CD8-positive, alpha-beta memory T cell (primary cell): ENCODE measurements at regions not wholly inside any gene's neighbourhood (a gene's known extent, or its start where the extent isn't known, plus 50 kb on each side); places are given as distances from the start of the nearest gene placed in this dataset.

Source experiments
- CTCF ChIA-PET: fragments of 350-600 bp; sonication (Branson Sonifier 250); formaldehyde crosslinking; loops from one replicate; lab custom pipeline; 2021; ENCODE audit warnings: antibody characterized with exemption; lab: Charles Lee
- POLR2A ChIA-PET: fragments of 350-600 bp; sonication (Branson Sonifier 250); formaldehyde crosslinking; loops from one replicate; lab custom pipeline; 2021; ENCODE audit warnings: antibody characterized with exemption; lab: Charles Lee
- DNase-seq, 5 donors: peaks; one replicate each; pipeline versions ENCODE4 v3.0.0 to v3.0.0-alpha.2; 2020 to 2022; ENCODE audit warnings: mixed read lengths in 1 of 5
- H3K27ac ChIP-seq: one replicate; pipeline ENCODE4 v1.7.0; 2013; ENCODE audit warnings: low read depth, mild to moderate bottlenecking, low read length, moderate library complexity
- H3K27me3 ChIP-seq: 2 replicates; pipeline ENCODE4 v1.7.0; 2013; ENCODE audit warnings: low read length, mild to moderate bottlenecking; ENCODE audit not compliant: insufficient read depth, poor library complexity, severe bottlenecking
- H3K36me3 ChIP-seq: 2 replicates; pipeline ENCODE4 v1.7.0; 2013; ENCODE audit warnings: mild to moderate bottlenecking, low read length, moderate library complexity; ENCODE audit not compliant: insufficient read depth
- H3K4me1 ChIP-seq: 2 replicates; pipeline ENCODE4 v1.7.0; 2013; ENCODE audit warnings: mild to moderate bottlenecking, low read length, moderate library complexity; ENCODE audit not compliant: insufficient read depth
- H3K4me3 ChIP-seq: 2 replicates; pipeline ENCODE4 v1.7.0; 2013; ENCODE audit warnings: mild to moderate bottlenecking, low read length
- H3K9me3 ChIP-seq: 2 replicates; pipeline ENCODE4 v1.7.0; 2013; ENCODE audit warnings: mild to moderate bottlenecking, low read length
- H3K27ac Mint-ChIP-seq, 8 donors: one replicate each; pipeline ENCODE4 v1.8.0; 2020 to 2021; ENCODE audit warnings: mixed read lengths in 8 of 8, mild to moderate bottlenecking in 6 of 8, inconsistent platforms in 3 of 8, moderate library complexity in 3 of 8
- H3K27me3 Mint-ChIP-seq, 2 donors: one replicate each; pipeline ENCODE4 v1.8.0; 2020 to 2021; ENCODE audit warnings: mixed read lengths in 2 of 2, mild to moderate bottlenecking in 1 of 2, moderate library complexity in 1 of 2
- H3K36me3 Mint-ChIP-seq, 3 donors: one replicate each; pipeline ENCODE4 v1.8.0; 2020 to 2021; ENCODE audit warnings: mixed read lengths in 3 of 3, inconsistent platforms in 1 of 3, mild to moderate bottlenecking in 1 of 3
- H3K4me1 Mint-ChIP-seq, 3 donors: one replicate each; pipeline ENCODE4 v1.8.0; 2020 to 2021; ENCODE audit warnings: mixed read lengths in 3 of 3, inconsistent platforms in 1 of 3, mild to moderate bottlenecking in 1 of 3
- H3K4me3 Mint-ChIP-seq, 7 donors: one replicate each; pipeline ENCODE4 v1.8.0; 2020 to 2021; ENCODE audit warnings: mixed read lengths in 7 of 7, mild to moderate bottlenecking in 6 of 7, moderate library complexity in 4 of 7, inconsistent platforms in 2 of 7
- H3K9me3 Mint-ChIP-seq, 5 donors: one replicate each; pipeline ENCODE4 v1.8.0; 2020 to 2022; ENCODE audit warnings: mixed read lengths in 5 of 5, mild to moderate bottlenecking in 3 of 5, moderate library complexity in 2 of 5, inconsistent platforms in 1 of 5

GRCh38 chr20:63106765-63107448 is 100.1 kb upstream of the BHLHE23 start:
- peaks cover 0 to 7% (median 6%) of the 10 kb centered on the region in 3 donors for H3K36me3 Mint-ChIP-seq
- DNase-seq: peak in 1 of 5 donors; percentile 24
- H3K9me3 ChIP-seq: no peaks in the 10 kb centered on the region
- POLR2A ChIA-PET: no interaction called here
- no peak overlapping the region for H3K27ac ChIP-seq
- H3K27me3 ChIP-seq: no peaks in the 10 kb centered on the region
- no peak overlapping the region for H3K27ac Mint-ChIP-seq
- H3K4me3 ChIP-seq: no peak overlapping the region
- no peaks in the 10 kb centered on the region for H3K36me3 ChIP-seq
- CTCF ChIA-PET: no interaction called here
- peaks cover 2 to 16% (median 9%) of the 10 kb centered on the region in 5 donors for H3K9me3 Mint-ChIP-seq
- peaks cover 2 to 4% of the 10 kb centered on the region in 2 donors for H3K27me3 Mint-ChIP-seq
- H3K4me1 Mint-ChIP-seq: peaks cover 0 to 4% (median 3%) of the 10 kb centered on the region in 3 donors
- H3K4me1 ChIP-seq: no peaks in the 10 kb centered on the region
- no peak overlapping the region for H3K4me3 Mint-ChIP-seq

- Mint-ChIP-seq H3K27me3 (peaks cover 0 to 2% of the 10 kb centered on the region in 2 donors), H3K27ac (no peak overlapping the region), H3K36me3 (peaks cover 0 to 9% (median under 1%) of the 10 kb centered on the region in 3 donors), H3K4me3 (no peak overlapping the region), H3K4me1 (peaks cover 2 to 8% (median 7%) of the 10 kb centered on the region in 3 donors), H3K9me3 (peaks cover 0 to 9% (median 5%) of the 10 kb centered on the region in 5 donors)
- Histone ChIP-seq H3K27me3 (no peaks in the 10 kb centered on the region), H3K27ac (no peak overlapping the region), H3K4me3 (no peak overlapping the region), H3K9me3 (no peaks in the 10 kb centered on the region), H3K36me3 (no peaks in the 10 kb centered on the region), H3K4me1 (no peaks in the 10 kb centered on the region)
- POLR2A ChIA-PET: no interaction called here
- CTCF ChIA-PET: no interaction called here
- DNase-seq: peak in 1 of 5 donors; percentile 33
Observed at GRCh38 chr20:63106108-63106764, 99.5 kb upstream of the BHLHE23 start.

GRCh38 chr20:63105211-63106107 is 98.7 kb upstream of the BHLHE23 start:
- H3K27ac Mint-ChIP-seq: peak overlapping the region in 2 of 8 donors; percentile 69 to 70
- H3K27me3 Mint-ChIP-seq: peaks cover 0 to 2% of the 10 kb centered on the region in 2 donors
- no peaks in the 10 kb centered on the region for H3K27me3 ChIP-seq
- peaks cover 0 to 9% (median 5%) of the 10 kb centered on the region in 5 donors for H3K9me3 Mint-ChIP-seq
- ChIA-PET CTCF (no interaction called here), POLR2A (no interaction called here)
- H3K4me1 ChIP-seq: no peaks in the 10 kb centered on the region
- no peak overlapping the region for H3K27ac ChIP-seq
- H3K4me3 ChIP-seq: no peak overlapping the region
- H3K36me3 ChIP-seq: no peaks in the 10 kb centered on the region
- DNase-seq: peak in 1 of 5 donors; percentile 41
- H3K4me3 Mint-ChIP-seq: peak overlapping the region in 2 of 7 donors; percentile 69 to 79
- peaks cover 2 to 8% (median 7%) of the 10 kb centered on the region in 3 donors for H3K4me1 Mint-ChIP-seq
- peaks cover 0 to 9% (median 0%) of the 10 kb centered on the region in 3 donors for H3K36me3 Mint-ChIP-seq
- no peaks in the 10 kb centered on the region for H3K9me3 ChIP-seq

DNA sequence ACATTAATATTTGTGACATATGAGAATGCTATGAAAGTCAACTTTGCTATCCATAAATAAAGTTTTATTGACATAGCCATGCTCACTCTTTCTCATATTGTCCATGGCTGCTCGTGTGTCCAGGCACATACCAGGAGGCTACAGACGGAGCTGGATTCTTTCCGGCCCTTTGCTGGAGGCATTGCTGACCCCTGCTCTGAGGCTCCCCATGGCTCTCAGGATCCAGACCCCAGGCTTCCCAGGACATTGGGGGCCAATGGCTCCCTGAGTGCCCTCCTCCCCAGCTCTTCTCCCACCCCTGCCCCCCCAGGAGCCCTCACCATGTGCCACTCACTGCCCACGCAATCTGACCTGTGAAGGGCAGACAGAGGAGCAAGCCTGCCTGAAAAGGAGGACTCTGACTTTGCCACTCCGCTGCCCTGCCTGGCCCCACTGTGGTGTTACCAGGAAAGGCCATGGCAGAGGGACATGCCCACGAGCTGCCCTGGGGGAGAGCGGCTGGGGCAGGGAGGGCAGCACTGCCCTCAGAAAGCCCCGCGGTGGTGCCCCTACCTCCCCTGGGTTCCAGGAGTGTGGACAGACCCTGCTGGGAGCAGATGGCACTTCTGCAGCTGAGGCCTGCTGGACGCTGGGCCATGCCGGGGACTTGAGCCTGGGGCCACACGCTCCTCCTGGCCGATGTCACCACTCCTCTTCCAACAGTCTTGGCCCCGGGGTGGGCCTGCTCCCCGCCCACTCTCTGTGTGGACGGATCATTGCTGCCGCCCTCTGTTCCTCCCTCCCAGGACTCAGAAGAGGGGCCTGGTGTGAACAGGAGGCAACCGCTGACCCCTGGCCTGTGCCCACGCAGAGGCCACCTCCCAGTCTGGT is 97.8 kb upstream of the BHLHE23 start:
- Mint-ChIP-seq H3K27ac (peak overlapping the region in 2 of 8 donors; percentile 69 to 70), H3K27me3 (peaks cover 0 to 5% of the 10 kb centered on the region in 2 donors), H3K9me3 (peaks cover 0 to 9% (median 5%) of the 10 kb centered on the region in 5 donors), H3K4me3 (peak overlapping the region; percentile 41 to 79 (median 48)), H3K36me3 (peaks cover 0 to 9% (median 0%) of the 10 kb centered on the region in 3 donors), H3K4me1 (peaks cover 2 to 8% (median 7%) of the 10 kb centered on the region in 3 donors)
- Histone ChIP-seq H3K4me1 (no peaks in the 10 kb centered on the region), H3K27ac (no peak overlapping the region), H3K27me3 (no peaks in the 10 kb centered on the region), H3K4me3 (no peak overlapping the region), H3K36me3 (no peaks in the 10 kb centered on the region), H3K9me3 (no peaks in the 10 kb centered on the region)
- POLR2A ChIA-PET: no interaction called here
- CTCF ChIA-PET: no interaction called here
- DNase-seq: peak in 1 of 5 donors; percentile 51

DNA sequence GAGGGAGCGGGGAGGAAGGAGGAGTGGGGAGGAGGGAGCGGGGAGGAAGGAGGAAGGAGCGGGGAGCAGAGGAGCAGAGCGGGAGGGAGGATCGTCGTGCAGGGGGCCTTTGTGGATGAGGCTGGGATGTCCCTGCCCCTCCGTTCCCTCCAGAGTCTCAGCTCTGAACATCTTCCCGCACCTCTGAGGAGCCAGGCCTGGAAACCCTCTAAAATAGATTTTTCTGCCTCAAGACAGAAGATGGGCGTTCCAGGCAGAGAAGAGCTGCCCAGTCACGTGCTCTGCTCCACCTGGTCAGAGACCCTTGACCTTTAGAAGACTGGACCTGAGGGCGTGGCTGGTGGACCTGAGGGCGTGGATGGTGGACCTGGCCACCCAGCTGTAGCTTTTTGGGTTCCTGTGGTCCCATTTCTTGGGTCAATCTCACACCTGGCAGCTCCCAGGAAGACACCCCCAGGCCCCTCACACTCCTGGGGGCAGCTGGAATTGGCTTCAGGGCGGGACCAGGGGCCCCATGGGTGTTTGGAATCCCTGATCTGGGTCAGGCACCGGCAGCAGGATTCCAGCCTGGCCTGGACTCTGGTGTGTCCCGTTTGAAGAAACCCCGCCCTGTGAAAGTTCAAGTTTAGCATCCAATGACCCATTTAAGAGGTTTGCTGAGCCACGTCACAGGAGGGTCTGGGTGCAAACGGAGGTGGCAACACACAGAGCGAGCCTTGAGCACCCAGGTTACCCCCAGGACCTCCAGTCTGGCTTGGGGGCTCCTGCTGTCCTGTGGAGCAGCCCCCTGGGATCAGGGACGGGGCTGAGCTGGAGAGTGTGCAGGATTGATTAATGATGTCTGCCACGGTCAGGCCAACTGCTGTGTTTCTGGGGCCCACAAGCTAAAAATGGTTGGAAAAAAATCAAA is 96.9 kb upstream of the BHLHE23 start:
- no peaks in the 10 kb centered on the region for H3K9me3 ChIP-seq
- Mint-ChIP-seq H3K27me3 (peaks cover 0 to 5% of the 10 kb centered on the region in 2 donors), H3K27ac (peak overlapping the region in 3 of 8 donors; percentile 32 to 89 (median 54)), H3K36me3 (peaks cover 0 to 9% (median 0%) of the 10 kb centered on the region in 3 donors), H3K4me3 (peak overlapping the region; percentile 41 to 85 (median 48)), H3K4me1 (peaks cover 2 to 8% (median 7%) of the 10 kb centered on the region in 3 donors), H3K9me3 (peaks cover 0 to 6% (median 4%) of the 10 kb centered on the region in 5 donors)
- ChIA-PET POLR2A (interaction anchor here (0.6 to 1.3 kb wide), 2 partner anchors 150 to 324 kb away, joined by 4 to 5 read pairs; no protein-coding TSS in a partner anchor), CTCF (no interaction called here)
- H3K27ac ChIP-seq: no peak overlapping the region
- H3K27me3 ChIP-seq: no peaks in the 10 kb centered on the region
- H3K4me1 ChIP-seq: no peaks in the 10 kb centered on the region
- no peaks in the 10 kb centered on the region for H3K36me3 ChIP-seq
- no peak overlapping the region for H3K4me3 ChIP-seq
- DNase-seq: peak in 4 of 5 donors; percentile 11 to 60 (median 40)

DNA sequence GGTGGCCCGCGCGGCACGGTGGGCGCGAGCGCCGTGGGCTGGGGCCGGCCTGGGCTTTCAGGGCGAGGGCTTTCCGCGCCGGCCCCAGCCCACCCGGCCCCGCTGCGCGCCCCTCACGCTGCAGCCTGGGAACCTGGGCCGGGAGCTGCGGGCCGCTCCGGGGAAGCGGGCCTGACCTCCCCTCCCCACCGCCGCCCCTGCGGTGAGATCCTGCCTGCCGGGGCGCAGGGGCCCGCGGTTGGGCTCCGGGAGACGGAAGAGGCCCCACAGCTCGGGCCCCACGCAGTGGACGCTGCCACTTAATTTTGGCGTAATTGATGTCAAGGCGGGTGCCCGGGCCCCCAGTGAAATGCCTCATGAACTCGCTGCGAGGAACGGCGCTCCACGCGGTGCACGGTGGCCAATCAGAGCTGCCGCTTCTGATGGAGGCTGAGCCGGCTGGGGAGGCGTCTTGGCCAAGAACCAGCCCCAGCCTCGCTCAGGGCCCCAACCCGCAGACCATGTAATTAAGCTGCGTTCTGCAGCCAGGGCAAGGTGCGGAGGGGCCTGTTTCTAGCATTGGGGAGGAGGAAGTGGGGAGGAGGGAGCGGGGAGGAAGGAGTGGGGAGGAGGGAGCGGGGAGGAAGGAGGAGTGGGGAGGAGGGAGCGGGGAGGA is 96.1 kb upstream of the BHLHE23 start:
- Mint-ChIP-seq H3K4me3 (peak overlapping the region; percentile 83 to 94 (median 85)), H3K27me3 (peaks cover 0 to 5% of the 10 kb centered on the region in 2 donors), H3K27ac (peak overlapping the region; percentile 83 to 96 (median 90)), H3K4me1 (peaks cover 2 to 8% (median 7%) of the 10 kb centered on the region in 3 donors), H3K36me3 (peaks cover 0 to 9% (median 0%) of the 10 kb centered on the region in 3 donors), H3K9me3 (peaks cover 0 to 3% (median 2%) of the 10 kb centered on the region in 5 donors)
- H3K4me1 ChIP-seq: no peaks in the 10 kb centered on the region
- H3K27me3 ChIP-seq: no peaks in the 10 kb centered on the region
- peak overlapping the region; percentile 82 for H3K4me3 ChIP-seq
- H3K27ac ChIP-seq: peak overlapping the region; percentile 87
- no peaks in the 10 kb centered on the region for H3K9me3 ChIP-seq
- no peaks in the 10 kb centered on the region for H3K36me3 ChIP-seq
- ChIA-PET POLR2A (interaction anchor here (0.6 to 1.3 kb wide), 2 partner anchors 149 to 323 kb away, joined by 4 to 5 read pairs; no protein-coding TSS in a partner anchor), CTCF (no interaction called here)
- peak; percentile 47 to 82 (median 63) for DNase-seq
